ENCODE measurements at regions not wholly inside any gene's neighbourhood (a gene's known extent, or its start where the extent isn't known, plus 50 kb on each side); places are given as distances from the start of the nearest gene placed in this dataset.

DNA sequence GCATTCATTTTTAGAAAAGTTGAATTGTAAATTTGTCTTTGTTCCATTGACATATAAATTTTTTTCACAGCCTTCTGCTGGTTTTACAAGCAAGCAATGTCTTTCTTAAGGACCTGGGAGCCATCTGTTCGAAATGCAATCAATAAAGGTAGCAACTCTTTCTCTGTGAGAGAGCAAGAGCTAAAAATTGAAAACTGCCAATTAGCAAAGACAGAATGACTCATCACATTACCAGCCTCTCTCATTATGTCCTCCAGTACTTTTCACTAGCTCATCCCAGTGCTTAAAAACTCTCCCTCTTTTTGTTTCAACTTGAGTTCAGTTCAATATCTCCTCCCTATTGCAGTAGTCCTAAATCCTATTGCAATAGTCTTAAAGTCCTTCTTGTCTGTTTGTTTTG, 760.7 kb upstream of the SLITRK6 start:
- WGBS, 2 donors (ENCODE audit: low coverage in 1 of 2): 29 to 58% methylated on average over 1 of the region's 1 CpG
- H3K4me3 ChIP-seq: no peak overlapping the region
- in situ Hi-C loops (cut with MboI; ENCODE audit: low pct_ligation_motif_present in 1 of 4, low pct_unique_long_range_greater_than_20kb in 1 of 4, low sequenced_read_pairs in 3 of 4) (no loop called here), intact Hi-C loops (cut with DNase I; ENCODE audit: low total_unique reads) (no loop called here)
- no peaks in the 10 kb centered on the region for H3K36me3 ChIP-seq
- H3K9me3 ChIP-seq: no peaks in the 10 kb centered on the region
- no peaks in the 10 kb centered on the region for H3K4me1 ChIP-seq
- no peaks in the 10 kb centered on the region for H3K27me3 ChIP-seq
- TF ChIP-seq POLR2A (IDR thresholded peaks at IDR 0.05) (no peak), EP300 (IDR thresholded peaks at IDR 0.05; ENCODE audit: low read depth) (no peak), POLR2AphosphoS5 (IDR thresholded peaks at IDR 0.05) (no peak)
- TF ChIP-seq, protein P1, sequence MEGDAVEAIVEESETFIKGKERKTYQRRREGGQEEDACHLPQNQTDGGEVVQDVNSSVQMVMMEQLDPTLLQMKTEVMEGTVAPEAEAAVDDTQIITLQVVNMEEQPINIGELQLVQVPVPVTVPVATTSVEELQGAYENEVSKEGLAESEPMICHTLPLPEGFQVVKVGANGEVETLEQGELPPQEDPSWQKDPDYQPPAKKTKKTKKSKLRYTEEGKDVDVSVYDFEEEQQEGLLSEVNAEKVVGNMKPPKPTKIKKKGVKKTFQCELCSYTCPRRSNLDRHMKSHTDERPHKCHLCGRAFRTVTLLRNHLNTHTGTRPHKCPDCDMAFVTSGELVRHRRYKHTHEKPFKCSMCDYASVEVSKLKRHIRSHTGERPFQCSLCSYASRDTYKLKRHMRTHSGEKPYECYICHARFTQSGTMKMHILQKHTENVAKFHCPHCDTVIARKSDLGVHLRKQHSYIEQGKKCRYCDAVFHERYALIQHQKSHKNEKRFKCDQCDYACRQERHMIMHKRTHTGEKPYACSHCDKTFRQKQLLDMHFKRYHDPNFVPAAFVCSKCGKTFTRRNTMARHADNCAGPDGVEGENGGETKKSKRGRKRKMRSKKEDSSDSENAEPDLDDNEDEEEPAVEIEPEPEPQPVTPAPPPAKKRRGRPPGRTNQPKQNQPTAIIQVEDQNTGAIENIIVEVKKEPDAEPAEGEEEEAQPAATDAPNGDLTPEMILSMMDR (IDR thresholded peaks at IDR 0.05): no peak
- no peak for DNase-seq
- no peak overlapping the region for H3K27ac ChIP-seq

- TF ChIP-seq EP300 (IDR thresholded peaks at IDR 0.05; ENCODE audit: low read depth): no peak
- no peak for TF ChIP-seq POLR2A (IDR thresholded peaks at IDR 0.05)
- TF ChIP-seq, protein P1 (IDR thresholded peaks at IDR 0.05): no peak
- no peak for TF ChIP-seq POLR2AphosphoS5 (IDR thresholded peaks at IDR 0.05)
Observed at GRCh38 chr13:86562866-86563265, 763.6 kb upstream of the SLITRK6 start.

DNA sequence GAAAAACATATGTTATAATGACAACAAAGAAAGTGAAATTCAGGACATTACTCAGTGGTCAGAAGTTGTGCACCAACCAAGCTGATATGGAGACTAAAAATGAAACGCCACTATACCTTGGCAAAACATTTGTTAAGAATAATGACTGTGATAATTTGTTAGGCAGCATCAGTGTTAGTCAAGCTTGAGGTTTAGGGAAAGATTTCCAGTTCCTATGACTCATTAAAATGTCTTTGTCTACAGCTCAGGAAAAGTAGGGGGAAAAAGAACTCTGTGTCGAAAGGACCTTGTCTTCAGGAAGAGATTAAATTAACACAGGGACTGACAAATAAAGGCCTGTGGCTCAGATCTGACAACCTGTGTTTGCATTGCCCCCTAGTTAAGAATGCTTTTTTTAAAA, 764.1 kb upstream of the SLITRK6 start:
- WGBS, 2 donors (ENCODE audit: low coverage in 1 of 2): 59 to 75% methylated on average over 1 to 2 of the region's 2 CpGs
- Histone ChIP-seq H3K36me3 (no peaks in the 10 kb centered on the region), H3K4me1 (no peaks in the 10 kb centered on the region), H3K4me3 (no peak overlapping the region), H3K9me3 (no peaks in the 10 kb centered on the region), H3K27ac (no peak overlapping the region), H3K27me3 (no peaks in the 10 kb centered on the region)
- DNase-seq: no peak
- intact Hi-C loops (cut with DNase I; ENCODE audit: low total_unique reads): no loop called here
- TF ChIP-seq EP300 (IDR thresholded peaks at IDR 0.05; ENCODE audit: low read depth) (no peak), POLR2A (IDR thresholded peaks at IDR 0.05) (no peak), POLR2AphosphoS5 (IDR thresholded peaks at IDR 0.05) (no peak)
- TF ChIP-seq, protein P1 (IDR thresholded peaks at IDR 0.05): no peak
- in situ Hi-C loops (cut with MboI; ENCODE audit: low pct_ligation_motif_present in 1 of 4, low pct_unique_long_range_greater_than_20kb in 1 of 4, low sequenced_read_pairs in 3 of 4): no loop called here

More at GRCh38 chr13:86562866-86563265, 763.6 kb upstream of the SLITRK6 start:
- in situ Hi-C loops (cut with MboI; ENCODE audit: low pct_ligation_motif_present in 1 of 4, low pct_unique_long_range_greater_than_20kb in 1 of 4, low sequenced_read_pairs in 3 of 4) (no loop called here), intact Hi-C loops (cut with DNase I; ENCODE audit: low total_unique reads) (no loop called here)
- Histone ChIP-seq H3K27me3 (no peaks in the 10 kb centered on the region), H3K4me1 (no peaks in the 10 kb centered on the region), H3K27ac (no peak overlapping the region), H3K4me3 (no peak overlapping the region), H3K9me3 (no peaks in the 10 kb centered on the region), H3K36me3 (no peaks in the 10 kb centered on the region)
- WGBS, 2 donors (ENCODE audit: low coverage in 1 of 2): 92 to 98% methylated on average over 6 of the region's 6 CpGs
- DNase-seq: no peak

DNA sequence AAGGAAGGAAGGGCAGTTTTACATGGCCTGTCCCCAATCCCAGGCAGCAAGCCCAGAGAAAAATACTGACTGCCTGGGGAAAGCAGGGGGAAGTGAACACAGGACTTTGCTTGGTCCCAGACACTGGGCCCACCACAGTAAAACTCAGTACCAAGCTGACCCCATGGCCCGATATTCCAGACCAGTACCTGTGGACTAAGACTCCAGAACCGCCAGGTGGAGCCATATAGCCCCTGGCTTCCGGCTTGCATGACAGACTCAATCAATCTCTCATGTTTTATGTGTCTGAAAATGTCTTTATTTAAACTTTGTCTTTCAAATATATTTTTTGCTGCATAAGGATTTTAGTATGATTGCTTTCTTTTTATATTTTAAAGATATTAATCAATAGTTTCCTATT, 767.9 kb upstream of the SLITRK6 start:
- intact Hi-C loops (cut with DNase I; ENCODE audit: low total_unique reads): no loop called here
- Histone ChIP-seq H3K4me1 (no peaks in the 10 kb centered on the region), H3K4me3 (no peak overlapping the region), H3K27ac (no peak overlapping the region), H3K27me3 (no peaks in the 10 kb centered on the region), H3K9me3 (no peaks in the 10 kb centered on the region), H3K36me3 (no peaks in the 10 kb centered on the region)
- in situ Hi-C loops (cut with MboI; ENCODE audit: low pct_ligation_motif_present in 1 of 4, low pct_unique_long_range_greater_than_20kb in 1 of 4, low sequenced_read_pairs in 3 of 4): no loop called here
- 67 to 75% methylated on average over 1 to 3 of the region's 3 CpGs for WGBS, 2 donors (ENCODE audit: low coverage in 1 of 2)
- TF ChIP-seq, protein P1 (IDR thresholded peaks at IDR 0.05): peak in 1 of 5 experiments; percentile 11
- TF ChIP-seq EP300 (IDR thresholded peaks at IDR 0.05; ENCODE audit: low read depth) (no peak), POLR2AphosphoS5 (IDR thresholded peaks at IDR 0.05) (no peak), POLR2A (IDR thresholded peaks at IDR 0.05) (no peak)
- no peak for DNase-seq

All from transverse colon (tissue), 4 donors.